Hepatocyte (in vitro differentiated cells): ENCODE measurements at regions not wholly inside any gene's neighbourhood (a gene's known extent, or its start where the extent isn't known, plus 50 kb on each side); places are given as distances from the start of the nearest gene placed in this dataset.

Experiments used
- EZH2 ChIP-seq: fragments of 200-600 bp; sonication (generic); IDR thresholded peaks from 2 replicates; pipeline ENCODE4 v1.6.1; 2016; ENCODE audit warnings: antibody characterized with exemption, mild to moderate bottlenecking, borderline replicate concordance
- EZH2phosphoT487 ChIP-seq: fragments of 200-600 bp; sonication (generic); IDR thresholded peaks from one replicate; pipeline ENCODE4 v1.6.1; 2018; ENCODE audit warnings: antibody characterized with exemption, mild to moderate bottlenecking, low read depth, moderate library complexity; ENCODE audit not compliant: unreplicated experiment, severe bottlenecking
- TF ChIP-seq, protein P1 (sequence below): fragments of 200-600 bp; sonication (generic); IDR thresholded peaks from 2 replicates; pipeline ENCODE4 v1.5.1; 2016; ENCODE audit warnings: antibody characterized with exemption, mild to moderate bottlenecking; ENCODE audit not compliant: poor library complexity

DNA sequence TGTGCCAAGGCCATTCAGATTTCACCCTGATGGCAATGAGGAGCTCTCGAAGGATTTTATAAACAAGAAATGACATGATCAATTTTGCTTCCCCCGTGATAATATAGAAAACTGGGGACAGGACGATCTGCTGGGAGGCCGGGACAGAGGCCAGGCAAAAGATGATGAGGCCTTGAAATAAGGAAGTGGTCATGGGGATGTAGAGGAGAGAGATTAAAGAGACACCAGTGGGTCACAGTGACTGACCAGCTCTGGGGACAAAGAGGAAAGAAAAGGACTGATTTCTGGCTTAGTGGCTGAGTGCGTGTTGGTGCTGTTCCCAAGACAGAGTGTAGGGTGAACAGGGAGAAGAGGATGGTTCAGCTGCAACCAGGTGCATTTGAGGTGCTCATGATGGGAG lies 68.7 kb upstream of the FLT1 start:
- TF ChIP-seq, protein P1, sequence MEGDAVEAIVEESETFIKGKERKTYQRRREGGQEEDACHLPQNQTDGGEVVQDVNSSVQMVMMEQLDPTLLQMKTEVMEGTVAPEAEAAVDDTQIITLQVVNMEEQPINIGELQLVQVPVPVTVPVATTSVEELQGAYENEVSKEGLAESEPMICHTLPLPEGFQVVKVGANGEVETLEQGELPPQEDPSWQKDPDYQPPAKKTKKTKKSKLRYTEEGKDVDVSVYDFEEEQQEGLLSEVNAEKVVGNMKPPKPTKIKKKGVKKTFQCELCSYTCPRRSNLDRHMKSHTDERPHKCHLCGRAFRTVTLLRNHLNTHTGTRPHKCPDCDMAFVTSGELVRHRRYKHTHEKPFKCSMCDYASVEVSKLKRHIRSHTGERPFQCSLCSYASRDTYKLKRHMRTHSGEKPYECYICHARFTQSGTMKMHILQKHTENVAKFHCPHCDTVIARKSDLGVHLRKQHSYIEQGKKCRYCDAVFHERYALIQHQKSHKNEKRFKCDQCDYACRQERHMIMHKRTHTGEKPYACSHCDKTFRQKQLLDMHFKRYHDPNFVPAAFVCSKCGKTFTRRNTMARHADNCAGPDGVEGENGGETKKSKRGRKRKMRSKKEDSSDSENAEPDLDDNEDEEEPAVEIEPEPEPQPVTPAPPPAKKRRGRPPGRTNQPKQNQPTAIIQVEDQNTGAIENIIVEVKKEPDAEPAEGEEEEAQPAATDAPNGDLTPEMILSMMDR: no peak
- TF ChIP-seq EZH2: no peak
- no peak for TF ChIP-seq EZH2phosphoT487
